K562 (cell line): ENCODE measurements at regions not wholly inside any gene's neighbourhood (a gene's known extent, or its start where the extent isn't known, plus 50 kb on each side); places are given as distances from the start of the nearest gene placed in this dataset.

Experiments used
- ATAC-seq: fragments of 200-7000 bp; cut with Tn5 transposase; 3 replicates; pipeline ENCODE4 v1.9.1; 2020; ENCODE audit warnings: moderate library complexity
- BruUV-seq: library from RNA; stranded (reverse); fragments of 400-500 nt; replicated peaks from 2 replicates; lab custom pipeline; 2021; lab: Mats Ljungman, UMichigan
- CTCF ChIA-PET: fragments of 300-600 bp; formaldehyde crosslinking; extraction: SDS; loops from one replicate; lab custom pipeline; 2021; ENCODE audit warnings: low intra/inter-chr PET ratio; lab: Yijun Ruan, JAX
- POLR2A ChIA-PET: fragments of 300-600, 350-650 bp; sonication (Branson Sonifier 250); formaldehyde crosslinking; extraction: SDS; loops from one replicate; lab custom pipeline; 2021; ENCODE audit warnings: antibody characterized with exemption, inconsistent platforms; lab: Yijun Ruan, JAX
- DNase-seq, 4 experiments: peaks; one replicate each; pipeline versions ENCODE4 v3.0.0 to v3.0.0-alpha.2; 2011 to 2018; ENCODE audit warnings: low spot score in 3 of 4, mixed read lengths in 3 of 4; ENCODE audit errors: extremely low read depth in 1 of 4
- FAIRE-seq: peaks from 2 replicates; lab custom pipeline; 2011; peaks lifted over from hg19 to GRCh38; lab: Jason Lieb, UNC
- H2AFZ ChIP-seq: 2 replicates; pipeline ENCODE4 v1.6.0; 2011; ENCODE audit warnings: low read depth, low read length, control low read depth, inconsistent platforms
- H3K27ac ChIP-seq: fragments of 200-600 bp; 3 replicates; pipeline ENCODE4 v1.8.0; 2011; ENCODE audit warnings: low read depth, mild to moderate bottlenecking, control low read depth, inconsistent platforms, low read length, moderate library complexity, mixed read lengths; ENCODE audit errors: extremely low read depth
- H3K27me3 ChIP-seq, 2 experiments: fragments of 300-600 bp in 1 of 2; 2 replicates in 1 of 2; 3 replicates in 1 of 2; pipeline versions ENCODE4 v1.6.0 to v1.8.0; 2011; ENCODE audit warnings: inconsistent platforms in 2 of 2, low read length in 2 of 2, mild to moderate bottlenecking in 1 of 2, mixed read lengths in 1 of 2, moderate library complexity in 1 of 2; ENCODE audit not compliant: control insufficient read depth in 2 of 2, insufficient read depth in 2 of 2
- H3K36me3 ChIP-seq: fragments of 300-600 bp; 3 replicates; pipeline ENCODE4 v1.8.0; 2011; ENCODE audit warnings: mild to moderate bottlenecking, low read length, inconsistent platforms; ENCODE audit not compliant: control insufficient read depth, insufficient read depth
- H3K4me1 ChIP-seq, 2 experiments: fragments of 200-600 bp in 1 of 2; replicated peaks in 1 of 2; 2 replicates in 1 of 2; 3 replicates in 1 of 2; pipeline versions ENCODE4 v1.5.1 to v1.8.0; 2011; ENCODE audit warnings: inconsistent platforms in 2 of 2, low read length in 2 of 2, mild to moderate bottlenecking in 1 of 2, mixed read lengths in 1 of 2, moderate library complexity in 1 of 2; ENCODE audit not compliant: control insufficient read depth in 2 of 2, insufficient read depth in 2 of 2
- H3K4me2 ChIP-seq: 2 replicates; pipeline ENCODE4 v1.6.1; 2011; ENCODE audit warnings: low read length, control low read depth, inconsistent platforms, mixed read lengths; ENCODE audit not compliant: insufficient read depth
- H3K4me3 ChIP-seq: fragments of 200-600 bp; sonication (generic), shearing (Covaris generic); 2 replicates; pipeline ENCODE4 v1.5.1; 2016; ENCODE audit warnings: control low read depth, inconsistent platforms
- H3K79me2 ChIP-seq: fragments of 200-600 bp; 3 replicates; pipeline ENCODE4 v1.8.0; 2011; ENCODE audit warnings: low read length, inconsistent platforms; ENCODE audit not compliant: control insufficient read depth, insufficient read depth
- H3K9ac ChIP-seq, 2 experiments: 2 replicates each; pipeline versions ENCODE4 v1.6.0 to v1.6.1; 2011; ENCODE audit warnings: low read depth in 2 of 2, low read length in 2 of 2, control low read depth in 1 of 2, inconsistent platforms in 1 of 2, mild to moderate bottlenecking in 1 of 2, mixed read lengths in 1 of 2; ENCODE audit not compliant: insufficient read depth in 1 of 2
- H3K9me1 ChIP-seq: one replicate; pipeline ENCODE4 v1.6.0; 2011; ENCODE audit warnings: inconsistent platforms, mild to moderate bottlenecking, low read length, moderate library complexity; ENCODE audit not compliant: control insufficient read depth, insufficient read depth
- H3K9me3 ChIP-seq: replicated peaks from 2 replicates; pipeline ENCODE4 v1.5.1; 2011; ENCODE audit warnings: low read depth, low read length, inconsistent platforms; ENCODE audit not compliant: control insufficient read depth, insufficient read depth
- H4K20me1 ChIP-seq: replicated peaks from 2 replicates; pipeline ENCODE4 v1.6.1; 2011; ENCODE audit warnings: low read length, inconsistent platforms, mixed read lengths; ENCODE audit not compliant: control insufficient read depth, insufficient read depth
- C11orf30 ChIP-seq: fragments of 450-650 bp; IDR thresholded peaks from 2 replicates; pipeline ENCODE4 v1.6.1; 2016; ENCODE audit warnings: low read depth, mild to moderate bottlenecking
- CREBBP ChIP-seq: IDR thresholded peaks from one replicate; pipeline ENCODE4 v1.6.1; 2012; ENCODE audit warnings: low read depth, mild to moderate bottlenecking, control low read depth, inconsistent platforms, low read length
- DACH1 ChIP-seq: fragments of 450-650 bp; IDR thresholded peaks from 2 replicates; pipeline ENCODE4 v1.6.1; 2018; ENCODE audit not compliant: partially characterized antibody
- GABPB2 ChIP-seq: fragments of 250-450 bp; sonication (Bioruptor Pico); conservative IDR thresholded peaks from 2 replicates; pipeline ENCODE4 v1.5.1; 2021; ENCODE audit warnings: mild to moderate bottlenecking
- IRF2 ChIP-seq: sonication (generic); formaldehyde crosslinking; IDR thresholded peaks from 2 replicates; pipeline ENCODE4 v1.8.1; 2022; ENCODE audit warnings: mild to moderate bottlenecking, missing genetic modification reagents
- MXI1 ChIP-seq: IDR thresholded peaks from 2 replicates; pipeline ENCODE4 v1.6.1; 2011; ENCODE audit warnings: low read depth, mild to moderate bottlenecking, improper control_type of control experiment, low read length
- PRMT5 ChIP-seq: sonication (generic); formaldehyde crosslinking; IDR thresholded peaks from 2 replicates; pipeline ENCODE4 v1.5.0; 2020; ENCODE audit warnings: missing genetic modification reagents
- SETDB1 ChIP-seq: IDR thresholded peaks from one replicate; pipeline ENCODE4 v1.6.1; 2012; ENCODE audit warnings: low read length, control low read depth, inconsistent platforms
- SLC30A9 ChIP-seq: fragments of 250-450 bp; sonication (Bioruptor Pico); IDR thresholded peaks from 2 replicates; pipeline ENCODE4 v1.8.0; 2022; ENCODE audit warnings: mild to moderate bottlenecking, moderate library complexity
- SMARCC2 ChIP-seq: fragments of 450-650 bp; IDR thresholded peaks from 2 replicates; pipeline ENCODE4 v1.6.1; 2017; ENCODE audit warnings: antibody characterized with exemption, moderate library complexity, mild to moderate bottlenecking, low read depth
- WGBS: fragments of 100-300 bp; shearing (Covaris generic); methylation state at CpG from one replicate; pipeline ENCODE4 v1.1.6; 2016; ENCODE audit warnings: low coverage, mixed read lengths; ENCODE audit not compliant: insufficient coverage; ENCODE audit errors: missing lambda C conversion rate; 5-methylcytosine and 5-hydroxymethylcytosine counted together
- in situ Hi-C: fragments of 300-500 bp; cut with MboI; formaldehyde crosslinking; loops from 4 replicates; pipeline ENCODE4 v1.15.0; 2018; ENCODE audit warnings: inconsistent platforms, mixed read lengths
- intact Hi-C: fragments of 100-400 bp; cut with micrococcal nuclease; formaldehyde crosslinking; loops from 2 replicates; pipeline ENCODE4 v1.14.2; 2022
- TF ChIP-seq, protein P1 (sequence below): sonication (generic); formaldehyde crosslinking; IDR thresholded peaks from 2 replicates; pipeline ENCODE4 v1.8.0; 2023; ENCODE audit warnings: missing genetic modification reagents, mild to moderate bottlenecking, borderline replicate concordance
- TF ChIP-seq, protein P2 (sequence below): fragments of 250-450 bp; sonication (Bioruptor Pico); IDR thresholded peaks from 2 replicates; pipeline ENCODE4 v1.5.0; 2020; ENCODE audit warnings: mild to moderate bottlenecking
- TF ChIP-seq, protein P3 (sequence below): sonication (generic); formaldehyde crosslinking; IDR thresholded peaks from 2 replicates; pipeline ENCODE4 v1.8.1; 2022; ENCODE audit warnings: missing genetic modification reagents
- TF ChIP-seq, protein P4 (sequence below): fragments of 250-450 bp; sonication (Bioruptor Pico); IDR thresholded peaks from 2 replicates; pipeline ENCODE4 v1.4.0; 2020; ENCODE audit warnings: mild to moderate bottlenecking, moderate library complexity

DNA sequence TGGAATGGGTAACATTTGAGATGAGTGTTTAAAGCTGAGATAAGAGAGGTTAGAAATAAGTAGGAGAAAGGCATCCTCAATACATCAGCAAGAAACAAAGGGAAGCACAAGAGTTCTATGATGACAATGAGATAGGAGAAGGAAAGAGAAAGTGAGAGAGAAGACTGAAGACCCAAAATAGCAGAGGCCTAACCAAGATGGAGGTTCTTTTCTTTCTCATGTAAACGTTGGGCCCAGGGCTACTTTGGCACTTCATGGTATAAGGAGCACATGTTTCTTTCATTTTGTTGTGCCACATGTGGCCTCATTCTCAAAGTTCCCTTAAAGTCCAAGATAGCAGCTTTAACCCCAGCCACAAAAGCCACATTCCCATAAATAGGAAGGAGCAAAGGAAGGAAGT is 120.5 kb upstream of the RMST start (continued):
- TF ChIP-seq, protein P1, sequence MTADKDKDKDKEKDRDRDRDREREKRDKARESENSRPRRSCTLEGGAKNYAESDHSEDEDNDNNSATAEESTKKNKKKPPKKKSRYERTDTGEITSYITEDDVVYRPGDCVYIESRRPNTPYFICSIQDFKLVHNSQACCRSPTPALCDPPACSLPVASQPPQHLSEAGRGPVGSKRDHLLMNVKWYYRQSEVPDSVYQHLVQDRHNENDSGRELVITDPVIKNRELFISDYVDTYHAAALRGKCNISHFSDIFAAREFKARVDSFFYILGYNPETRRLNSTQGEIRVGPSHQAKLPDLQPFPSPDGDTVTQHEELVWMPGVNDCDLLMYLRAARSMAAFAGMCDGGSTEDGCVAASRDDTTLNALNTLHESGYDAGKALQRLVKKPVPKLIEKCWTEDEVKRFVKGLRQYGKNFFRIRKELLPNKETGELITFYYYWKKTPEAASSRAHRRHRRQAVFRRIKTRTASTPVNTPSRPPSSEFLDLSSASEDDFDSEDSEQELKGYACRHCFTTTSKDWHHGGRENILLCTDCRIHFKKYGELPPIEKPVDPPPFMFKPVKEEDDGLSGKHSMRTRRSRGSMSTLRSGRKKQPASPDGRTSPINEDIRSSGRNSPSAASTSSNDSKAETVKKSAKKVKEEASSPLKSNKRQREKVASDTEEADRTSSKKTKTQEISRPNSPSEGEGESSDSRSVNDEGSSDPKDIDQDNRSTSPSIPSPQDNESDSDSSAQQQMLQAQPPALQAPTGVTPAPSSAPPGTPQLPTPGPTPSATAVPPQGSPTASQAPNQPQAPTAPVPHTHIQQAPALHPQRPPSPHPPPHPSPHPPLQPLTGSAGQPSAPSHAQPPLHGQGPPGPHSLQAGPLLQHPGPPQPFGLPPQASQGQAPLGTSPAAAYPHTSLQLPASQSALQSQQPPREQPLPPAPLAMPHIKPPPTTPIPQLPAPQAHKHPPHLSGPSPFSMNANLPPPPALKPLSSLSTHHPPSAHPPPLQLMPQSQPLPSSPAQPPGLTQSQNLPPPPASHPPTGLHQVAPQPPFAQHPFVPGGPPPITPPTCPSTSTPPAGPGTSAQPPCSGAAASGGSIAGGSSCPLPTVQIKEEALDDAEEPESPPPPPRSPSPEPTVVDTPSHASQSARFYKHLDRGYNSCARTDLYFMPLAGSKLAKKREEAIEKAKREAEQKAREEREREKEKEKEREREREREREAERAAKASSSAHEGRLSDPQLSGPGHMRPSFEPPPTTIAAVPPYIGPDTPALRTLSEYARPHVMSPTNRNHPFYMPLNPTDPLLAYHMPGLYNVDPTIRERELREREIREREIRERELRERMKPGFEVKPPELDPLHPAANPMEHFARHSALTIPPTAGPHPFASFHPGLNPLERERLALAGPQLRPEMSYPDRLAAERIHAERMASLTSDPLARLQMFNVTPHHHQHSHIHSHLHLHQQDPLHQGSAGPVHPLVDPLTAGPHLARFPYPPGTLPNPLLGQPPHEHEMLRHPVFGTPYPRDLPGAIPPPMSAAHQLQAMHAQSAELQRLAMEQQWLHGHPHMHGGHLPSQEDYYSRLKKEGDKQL (CRISPR knock-in tag), result no peak
- no peak for TF ChIP-seq IRF2
- TF ChIP-seq, protein P2, sequence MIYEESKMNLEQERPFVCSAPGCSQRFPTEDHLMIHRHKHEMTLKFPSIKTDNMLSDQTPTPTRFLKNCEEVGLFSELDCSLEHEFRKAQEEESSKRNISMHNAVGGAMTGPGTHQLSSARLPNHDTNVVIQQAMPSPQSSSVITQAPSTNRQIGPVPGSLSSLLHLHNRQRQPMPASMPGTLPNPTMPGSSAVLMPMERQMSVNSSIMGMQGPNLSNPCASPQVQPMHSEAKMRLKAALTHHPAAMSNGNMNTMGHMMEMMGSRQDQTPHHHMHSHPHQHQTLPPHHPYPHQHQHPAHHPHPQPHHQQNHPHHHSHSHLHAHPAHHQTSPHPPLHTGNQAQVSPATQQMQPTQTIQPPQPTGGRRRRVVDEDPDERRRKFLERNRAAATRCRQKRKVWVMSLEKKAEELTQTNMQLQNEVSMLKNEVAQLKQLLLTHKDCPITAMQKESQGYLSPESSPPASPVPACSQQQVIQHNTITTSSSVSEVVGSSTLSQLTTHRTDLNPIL (CRISPR knock-in tag), result no peak

DNA sequence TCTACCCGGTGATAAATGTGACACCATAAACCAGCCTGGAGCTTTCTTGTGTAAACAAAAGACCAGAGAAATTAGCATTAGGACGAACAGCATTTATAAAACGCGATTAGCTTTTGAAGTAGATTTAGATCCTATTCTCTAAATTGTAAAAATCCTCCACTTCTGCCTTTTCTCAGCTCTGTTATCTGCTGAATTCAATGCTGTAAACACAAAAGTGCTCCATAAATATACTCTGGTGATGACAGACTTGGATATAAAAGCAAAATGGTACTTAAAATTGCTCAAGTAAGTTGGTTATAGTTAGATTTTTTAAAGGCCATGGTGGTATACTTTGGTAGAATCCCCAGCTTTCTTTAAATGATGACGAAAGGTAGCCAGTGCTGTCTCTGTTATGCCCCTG is 114.6 kb upstream of the RMST start:
- ATAC-seq, result no peak
- intact Hi-C loops, result no loop called here
- no peak overlapping the region for H3K4me2 ChIP-seq
- CTCF ChIA-PET, result no interaction called here
- no peak overlapping the region for H3K9ac ChIP-seq
- no peak for DNase-seq
- TF ChIP-seq MXI1, result no peak
- TF ChIP-seq GABPB2 (CRISPR knock-in tag), result no peak
- TF ChIP-seq, protein P3, sequence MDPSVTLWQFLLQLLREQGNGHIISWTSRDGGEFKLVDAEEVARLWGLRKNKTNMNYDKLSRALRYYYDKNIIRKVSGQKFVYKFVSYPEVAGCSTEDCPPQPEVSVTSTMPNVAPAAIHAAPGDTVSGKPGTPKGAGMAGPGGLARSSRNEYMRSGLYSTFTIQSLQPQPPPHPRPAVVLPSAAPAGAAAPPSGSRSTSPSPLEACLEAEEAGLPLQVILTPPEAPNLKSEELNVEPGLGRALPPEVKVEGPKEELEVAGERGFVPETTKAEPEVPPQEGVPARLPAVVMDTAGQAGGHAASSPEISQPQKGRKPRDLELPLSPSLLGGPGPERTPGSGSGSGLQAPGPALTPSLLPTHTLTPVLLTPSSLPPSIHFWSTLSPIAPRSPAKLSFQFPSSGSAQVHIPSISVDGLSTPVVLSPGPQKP (CRISPR knock-in tag), result no peak
- no peak for TF ChIP-seq SETDB1
- TF ChIP-seq CREBBP, result no peak
- no peak for TF ChIP-seq SLC30A9 (CRISPR knock-in tag)
- no peak for TF ChIP-seq SMARCC2
- no peak for TF ChIP-seq DACH1
- TF ChIP-seq C11orf30, result no peak
- no peak for TF ChIP-seq PRMT5 (CRISPR knock-in tag)
- TF ChIP-seq, protein P4, sequence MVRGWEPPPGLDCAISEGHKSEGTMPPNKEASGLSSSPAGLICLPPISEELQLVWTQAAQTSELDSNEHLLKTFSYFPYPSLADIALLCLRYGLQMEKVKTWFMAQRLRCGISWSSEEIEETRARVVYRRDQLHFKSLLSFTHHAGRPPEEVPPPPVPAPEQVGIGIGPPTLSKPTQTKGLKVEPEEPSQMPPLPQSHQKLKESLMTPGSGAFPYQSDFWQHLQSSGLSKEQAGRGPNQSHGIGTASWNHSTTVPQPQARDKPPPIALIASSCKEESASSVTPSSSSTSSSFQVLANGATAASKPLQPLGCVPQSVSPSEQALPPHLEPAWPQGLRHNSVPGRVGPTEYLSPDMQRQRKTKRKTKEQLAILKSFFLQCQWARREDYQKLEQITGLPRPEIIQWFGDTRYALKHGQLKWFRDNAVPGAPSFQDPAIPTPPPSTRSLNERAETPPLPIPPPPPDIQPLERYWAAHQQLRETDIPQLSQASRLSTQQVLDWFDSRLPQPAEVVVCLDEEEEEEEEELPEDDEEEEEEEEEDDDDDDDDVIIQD (CRISPR knock-in tag), result no peak
- TF ChIP-seq, all 486 proteins: peak for 0
- in situ Hi-C loops, result no loop called here
- POLR2A ChIA-PET, result no interaction called here
- Histone ChIP-seq H3K4me3 (no peak overlapping the region), H3K79me2 (no peaks in the 10 kb centered on the region), H4K20me1 (no peaks in the 10 kb centered on the region), H3K36me3 (no peaks in the 10 kb centered on the region), H3K4me1 (no peaks in the 10 kb centered on the region), H2AFZ (no peak overlapping the region), H3K9me1 (no peaks in the 10 kb centered on the region), H3K27ac (no peak overlapping the region), H3K27me3 (no peaks in the 10 kb centered on the region), H3K9me3 (no peaks in the 10 kb centered on the region)
- WGBS, result 0% methylated on average over 5 of the region's 5 CpGs
- BruUV-seq, result no TSS peak
- FAIRE-seq, result no peak
